HFF-Myc (cell line): ENCODE measurements at regions not wholly inside any gene's neighbourhood (a gene's known extent, or its start where the extent isn't known, plus 50 kb on each side); places are given as distances from the start of the nearest gene placed in this dataset.

Experiments
- DNase-seq: peaks from one replicate; pipeline ENCODE4 v3.0.0-alpha.2; 2011; ENCODE audit warnings: low read depth; ENCODE audit errors: extremely low read depth
- H3K4me3 ChIP-seq: replicated peaks from 2 replicates; pipeline ENCODE4 v1.5.1; 2011; ENCODE audit warnings: low read depth, mild to moderate bottlenecking, control low read depth, low read length
- CTCF ChIP-seq: IDR thresholded peaks from 2 replicates; pipeline ENCODE4 v1.5.1; 2012; ENCODE audit warnings: mild to moderate bottlenecking, low read depth, low read length, control low read depth; ENCODE audit errors: missing control alignments

DNA sequence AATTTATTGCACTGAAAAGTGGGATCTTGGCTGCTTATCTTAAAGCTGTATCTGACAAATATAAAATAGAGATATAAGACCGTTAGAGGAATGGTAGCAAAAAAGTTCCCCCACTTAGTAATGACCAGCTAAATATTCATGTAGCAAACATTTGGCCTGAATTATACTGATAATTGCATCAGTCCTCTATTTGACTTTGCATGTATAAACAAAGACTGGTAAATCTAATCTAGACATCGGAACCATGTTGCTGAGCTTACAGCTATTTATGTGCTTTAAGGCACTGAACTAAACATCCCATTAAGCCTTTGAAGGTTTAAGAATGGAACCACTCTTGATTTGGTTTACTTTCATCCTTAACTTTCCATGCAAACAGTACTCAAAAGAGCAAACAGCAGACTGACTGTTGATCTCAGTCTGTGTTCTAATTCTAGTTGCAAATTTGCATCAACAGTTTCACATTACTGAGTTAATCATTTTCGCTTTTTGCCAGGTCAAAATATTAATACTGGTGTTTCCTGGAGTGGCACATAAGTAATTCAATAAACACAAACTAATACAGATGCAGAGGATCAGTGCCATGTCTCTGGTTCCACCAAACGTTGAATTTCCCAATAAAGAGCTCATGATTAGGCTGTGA is 203.5 kb upstream of the HTR2A start:
- H3K4me3 ChIP-seq = no peak overlapping the region
- no peak for TF ChIP-seq CTCF
- DNase-seq = no peak

DNA sequence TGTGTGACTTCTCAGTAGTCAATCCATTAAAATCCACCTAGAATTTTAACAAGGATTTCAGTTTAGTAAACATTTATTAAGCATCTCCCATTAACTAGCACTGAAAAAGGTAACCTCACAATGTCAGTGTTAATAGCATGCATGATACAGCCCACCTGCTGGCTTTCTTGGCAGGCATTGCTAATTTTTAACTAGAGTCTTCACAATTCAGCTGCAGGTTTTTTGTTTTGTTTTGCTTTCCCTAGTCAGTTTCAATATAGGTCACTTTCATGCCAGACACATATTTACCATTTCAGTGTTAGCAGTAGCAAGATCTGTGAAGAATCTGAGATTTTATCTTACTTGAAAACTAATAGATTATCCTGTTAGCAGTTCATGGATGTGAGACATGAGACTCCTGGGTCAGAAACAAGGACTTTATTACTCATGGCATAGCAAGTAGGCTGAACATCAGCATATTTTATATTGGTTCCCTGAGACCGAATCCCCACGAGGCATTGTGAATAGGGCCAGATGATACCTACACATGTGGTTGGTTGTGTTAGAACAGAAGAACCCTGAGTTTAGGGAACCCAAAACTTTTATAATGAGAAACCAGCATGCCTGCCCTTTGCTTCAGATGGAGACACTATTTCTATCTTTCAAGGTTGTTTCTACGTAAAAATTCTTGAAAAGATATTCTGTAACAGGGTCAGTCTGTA is 198.0 kb upstream of the HTR2A start:
- no peak for DNase-seq

GRCh38 chr13:47092202-47092601 is 195.3 kb upstream of the HTR2A start:
- DNase-seq = no peak
- no peak overlapping the region for H3K4me3 ChIP-seq
- no peak for TF ChIP-seq CTCF

More for the DNA sequence above, 198.0 kb upstream of the HTR2A start:
- no peak for TF ChIP-seq CTCF
- no peak overlapping the region for H3K4me3 ChIP-seq

- TF ChIP-seq CTCF = no peak
- no peak for DNase-seq
- no peak overlapping the region for H3K4me3 ChIP-seq
Measured at GRCh38 chr13:47087841-47088240, 191.0 kb upstream of the HTR2A start.

- no peak overlapping the region for H3K4me3 ChIP-seq
- TF ChIP-seq CTCF = no peak
- DNase-seq = no peak
Measured at GRCh38 chr13:47087241-47087640, 190.4 kb upstream of the HTR2A start.

DNA sequence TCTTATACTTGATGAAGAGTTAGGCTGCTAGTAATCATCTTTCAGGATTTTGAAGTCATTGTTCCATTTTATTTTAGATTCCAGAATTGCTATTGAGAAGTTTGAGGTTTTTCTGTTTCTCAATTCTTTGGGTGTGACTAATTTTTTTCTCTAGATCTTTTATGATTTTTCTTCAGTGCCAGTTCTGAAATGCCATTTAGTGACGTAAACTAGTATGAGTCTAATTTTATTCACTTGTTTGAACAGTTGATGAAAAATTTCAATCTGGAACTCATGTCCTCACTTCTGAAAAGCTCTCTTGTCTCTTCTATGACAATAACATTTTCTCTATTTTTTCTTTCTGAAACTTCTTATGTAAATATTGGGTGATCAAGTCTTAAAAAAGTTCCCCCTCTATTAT is 188.5 kb upstream of the HTR2A start:
- no peak for TF ChIP-seq CTCF
- no peak for DNase-seq
- H3K4me3 ChIP-seq = no peak overlapping the region
